NCI-H2171 treated with DMSO at 0.1 percent for 48 hours (cell line): ENCODE measurements at regions not wholly inside any gene's neighbourhood (a gene's known extent, or its start where the extent isn't known, plus 50 kb on each side); places are given as distances from the start of the nearest gene placed in this dataset.

Source experiments
- DNase-seq: peaks from one replicate; lab custom pipeline; 2025; lab: John Stamatoyannopoulos, UW

DNA sequence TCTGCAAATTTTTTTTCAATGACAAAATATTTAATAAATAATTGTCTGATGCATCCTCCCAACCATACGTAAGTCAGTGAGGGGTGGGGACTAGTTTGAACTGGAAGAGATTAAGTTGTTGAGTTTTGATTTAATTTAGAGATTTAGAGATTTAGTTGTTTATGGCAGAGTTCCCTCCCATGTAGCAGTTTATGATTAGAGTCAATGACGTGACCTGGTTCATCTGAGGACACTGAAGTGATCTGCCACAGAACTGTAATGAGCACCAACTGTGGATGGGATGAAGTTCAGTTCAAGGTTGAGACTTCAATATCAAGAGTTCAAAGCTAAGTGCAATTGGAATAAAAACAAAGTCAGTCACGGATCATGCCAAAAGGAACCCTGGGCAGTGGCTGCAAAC, 609.3 kb downstream of the NOVA1 start:
- no peak for DNase-seq

DNA sequence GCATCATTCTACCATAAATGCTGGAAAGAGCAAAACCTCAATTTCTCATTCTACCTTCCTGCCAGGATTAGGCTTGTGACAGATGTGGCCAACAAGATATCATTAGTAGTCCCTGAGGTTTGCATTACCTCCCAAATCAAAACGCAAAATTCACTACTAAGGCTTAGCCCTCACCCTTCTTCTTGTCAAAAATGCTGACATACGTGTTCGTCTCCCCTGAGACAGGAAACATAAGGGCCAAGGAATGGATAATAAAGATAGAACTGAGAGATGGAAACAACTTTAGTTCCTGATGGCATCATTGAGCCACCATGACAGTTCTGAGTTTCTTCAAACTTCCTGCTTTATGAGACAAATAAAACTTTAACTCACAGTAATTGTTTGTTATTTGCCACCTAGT, 642.1 kb downstream of the NOVA1 start:
- DNase-seq, result no peak

- no peak for DNase-seq
Measured at GRCh38 chr14:25953532-25954139, 644.2 kb downstream of the NOVA1 start.

GRCh38 chr14:25945746-25946145, 652.1 kb downstream of the NOVA1 start:
- no peak for DNase-seq

- no peak for DNase-seq
Measured at GRCh38 chr14:25944020-25944419, 653.8 kb downstream of the NOVA1 start.

GRCh38 chr14:25943329-25943728, 654.5 kb downstream of the NOVA1 start:
- no peak for DNase-seq

DNA sequence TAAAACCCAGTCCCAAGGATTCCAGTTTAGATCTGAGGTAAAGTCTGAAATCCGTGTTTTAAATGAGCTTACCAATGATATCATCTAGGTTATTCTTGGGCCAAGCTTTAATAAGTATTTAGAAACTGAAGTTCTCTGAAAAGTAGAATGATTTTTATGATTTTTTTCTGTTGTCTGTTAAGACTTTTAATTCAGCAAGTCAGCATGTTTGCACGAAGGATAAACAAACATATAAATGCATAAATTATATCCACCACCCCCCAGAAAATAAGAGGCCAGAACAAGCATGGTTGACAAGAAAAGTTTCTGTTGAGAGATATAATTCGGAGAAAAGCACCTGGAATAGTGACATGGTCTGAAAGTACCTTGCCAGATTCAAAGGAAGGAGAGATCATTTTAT, 655.7 kb downstream of the NOVA1 start:
- no peak for DNase-seq

DNA sequence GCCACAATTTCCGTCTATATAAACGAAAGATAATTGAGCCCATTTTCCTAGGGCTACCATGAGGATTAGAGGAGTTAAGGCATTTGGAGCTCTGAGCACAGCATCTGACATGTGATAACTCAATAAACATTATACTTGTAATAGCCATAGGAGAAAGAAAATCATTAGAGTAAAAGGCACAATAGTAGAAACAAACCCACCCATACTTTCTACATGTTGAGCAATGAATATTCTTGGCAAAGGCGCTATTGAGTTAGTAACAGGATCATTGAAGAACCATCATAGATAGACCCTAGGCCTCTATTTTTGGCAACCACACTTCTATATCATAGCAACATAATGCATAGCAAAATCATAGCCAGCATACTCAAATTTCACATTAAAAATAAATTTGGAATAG, 664.1 kb downstream of the NOVA1 start:
- DNase-seq, result no peak

GRCh38 chr14:25929881-25930615, 667.8 kb downstream of the NOVA1 start:
- DNase-seq, result no peak

DNA sequence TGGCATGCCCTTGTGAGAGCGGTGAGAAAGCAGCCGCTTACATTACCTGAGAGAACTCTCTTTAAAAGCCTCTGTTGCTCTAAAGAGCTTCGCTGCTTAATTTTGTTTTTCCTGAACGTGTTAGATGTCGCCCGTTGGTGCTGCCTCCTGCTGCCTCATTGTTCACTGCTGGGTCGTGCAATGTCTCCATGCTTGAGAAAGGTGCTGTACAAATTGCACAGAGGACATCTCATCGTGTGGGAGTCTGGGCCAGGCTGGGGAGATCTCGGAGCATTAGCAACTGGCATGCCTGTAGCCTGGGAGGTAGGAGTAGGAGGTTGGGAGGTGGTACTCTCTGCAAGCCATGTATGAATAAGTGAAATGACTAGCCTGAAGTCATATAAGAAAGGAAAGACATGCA, 686.0 kb downstream of the NOVA1 start:
- no peak for DNase-seq

- DNase-seq, result no peak
Measured at GRCh38 chr14:25909045-25909747, 688.6 kb downstream of the NOVA1 start.

- no peak for DNase-seq
Measured at GRCh38 chr14:25908277-25909044, 689.4 kb downstream of the NOVA1 start.

GRCh38 chr14:25904446-25904845, 693.4 kb downstream of the NOVA1 start:
- no peak for DNase-seq

- no peak for DNase-seq
Measured at GRCh38 chr14:25899197-25899596, 698.6 kb downstream of the NOVA1 start.

DNA sequence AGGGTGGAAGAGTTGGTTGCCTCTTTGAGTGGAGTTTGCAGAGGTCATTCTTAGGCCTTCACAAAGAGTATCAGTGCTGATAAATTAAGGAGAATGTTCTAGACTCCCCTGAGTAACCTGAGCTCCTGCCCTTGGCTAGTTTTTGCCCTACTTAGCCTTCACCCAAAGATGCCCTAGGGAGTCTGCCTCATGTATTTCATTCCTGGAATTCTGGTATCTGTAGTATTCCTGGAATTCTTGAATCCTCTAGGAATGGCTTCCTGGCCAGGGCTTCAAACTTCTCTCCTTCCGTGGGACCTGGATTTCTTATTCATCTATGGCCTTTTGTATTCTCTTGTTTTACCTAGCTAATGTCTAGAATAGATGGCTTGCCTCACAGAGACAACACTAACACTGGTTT, 701.1 kb downstream of the NOVA1 start:
- no peak for DNase-seq

DNA sequence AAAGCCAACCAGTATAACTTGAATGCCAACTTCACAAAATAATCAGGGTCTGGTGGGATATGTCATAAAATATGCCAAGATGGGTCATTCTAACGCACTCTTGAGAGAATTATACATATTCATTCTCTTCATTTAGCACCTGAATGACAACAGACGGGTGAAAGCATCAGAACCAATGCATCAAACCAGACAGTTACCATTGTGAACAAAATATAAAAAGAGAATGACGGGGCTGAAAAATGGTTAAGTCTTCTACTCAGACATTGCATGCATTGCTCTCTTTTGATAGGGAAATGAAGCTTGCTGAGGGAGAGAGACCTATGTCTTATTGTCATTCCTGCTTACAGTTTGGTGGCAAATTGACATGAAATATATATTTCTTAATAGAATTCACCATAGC, 702.1 kb downstream of the NOVA1 start:
- no peak for DNase-seq

DNA sequence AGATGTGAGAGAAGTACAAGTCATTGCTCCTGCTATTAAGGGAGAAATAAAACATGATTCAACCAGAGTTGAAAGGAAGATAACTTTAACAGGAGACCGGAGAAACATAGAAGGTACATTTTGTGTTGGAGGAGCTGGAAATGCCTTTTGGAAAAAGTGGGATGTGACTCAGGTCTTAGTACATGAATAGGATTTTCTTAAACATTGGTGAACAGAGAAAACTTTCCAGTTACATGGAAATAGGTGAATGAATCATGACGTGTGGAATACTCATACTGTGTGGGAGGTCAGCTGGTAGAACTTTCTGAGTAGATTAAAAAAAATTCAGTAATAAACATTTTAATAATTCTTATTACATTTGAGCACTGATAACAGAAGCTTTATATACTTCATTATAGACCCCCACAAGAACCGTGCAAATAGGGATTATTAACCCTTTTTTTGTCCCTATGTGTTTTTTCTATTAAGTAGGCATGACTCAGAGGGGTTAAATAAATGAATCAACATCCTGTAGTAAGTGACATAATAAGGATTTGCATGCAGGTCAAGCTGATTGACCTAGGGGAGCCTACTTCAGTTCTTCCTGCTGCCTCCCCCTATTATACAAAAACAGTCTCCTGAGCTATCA, 710.5 kb downstream of the NOVA1 start:
- no peak for DNase-seq

DNA sequence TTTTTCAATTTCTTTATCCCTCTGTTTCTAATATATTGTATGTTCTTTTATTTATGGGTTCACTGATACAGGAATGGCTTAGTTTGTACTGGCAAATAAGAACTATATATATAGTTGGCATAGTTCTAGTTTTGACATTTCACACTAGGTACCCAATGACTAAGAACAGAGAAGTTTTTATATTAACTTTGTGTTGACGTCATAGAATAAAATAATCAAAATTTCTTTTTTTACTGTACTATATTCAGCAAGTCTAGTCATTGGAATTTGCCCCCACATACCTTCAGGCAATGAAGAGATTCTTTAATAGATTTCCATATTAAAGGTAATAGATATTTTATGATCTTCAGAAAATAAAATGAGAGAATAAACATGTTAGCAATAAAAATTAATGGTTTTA, 713.2 kb downstream of the NOVA1 start:
- DNase-seq, result no peak

GRCh38 chr14:25882899-25883298, 714.9 kb downstream of the NOVA1 start:
- no peak for DNase-seq

DNA sequence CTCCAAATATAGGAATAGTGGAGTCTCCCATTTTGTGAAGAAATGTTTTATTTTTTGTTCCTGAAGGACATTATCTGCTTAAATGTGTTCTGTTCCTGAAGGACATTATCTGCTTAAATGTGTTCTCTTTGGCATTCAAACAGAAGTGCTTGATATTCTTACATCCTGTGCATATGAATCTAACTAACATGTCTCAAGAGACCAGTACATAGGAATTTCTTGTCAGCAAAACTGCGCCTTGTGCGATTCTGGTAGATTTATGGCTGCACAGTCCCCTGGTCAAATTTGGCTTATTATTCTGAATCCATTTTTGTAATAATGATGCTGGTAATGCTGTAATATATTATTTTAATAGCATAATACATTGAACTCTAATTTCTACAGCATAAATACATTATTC, 722.4 kb downstream of the NOVA1 start:
- DNase-seq, result no peak

DNA sequence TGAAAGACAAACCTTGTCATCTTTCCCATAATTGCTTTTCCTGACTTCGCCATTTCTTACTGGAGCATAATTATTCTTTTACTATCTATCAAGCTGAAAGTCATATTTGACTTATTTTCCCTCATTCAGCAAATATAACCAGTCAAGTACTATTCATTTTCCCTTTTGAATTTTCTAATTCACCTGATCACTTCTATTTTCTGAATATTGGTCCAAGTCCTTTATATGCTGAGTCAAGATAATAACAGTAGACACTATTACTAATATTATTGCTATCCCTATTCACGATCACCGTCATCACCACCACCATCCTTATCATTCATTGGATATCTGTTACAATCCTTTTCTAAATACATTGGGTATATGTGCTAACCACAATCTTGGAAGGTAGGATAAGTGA, 728.0 kb downstream of the NOVA1 start:
- no peak for DNase-seq
